K562 (cell line): ENCODE measurements at regions not wholly inside any gene's neighbourhood (a gene's known extent, or its start where the extent isn't known, plus 50 kb on each side); places are given as distances from the start of the nearest gene placed in this dataset.

Source experiments
- ATAC-seq: fragments of 200-7000 bp; cut with Tn5 transposase; 3 replicates; pipeline ENCODE4 v1.9.1; 2020; ENCODE audit warnings: moderate library complexity
- BruUV-seq: library from RNA; stranded (reverse); fragments of 400-500 nt; replicated peaks from 2 replicates; lab custom pipeline; 2021; lab: Mats Ljungman, UMichigan
- CTCF ChIA-PET: fragments of 300-600 bp; formaldehyde crosslinking; extraction: SDS; loops from one replicate; lab custom pipeline; 2021; ENCODE audit warnings: low intra/inter-chr PET ratio; lab: Yijun Ruan, JAX
- POLR2A ChIA-PET: fragments of 300-600, 350-650 bp; sonication (Branson Sonifier 250); formaldehyde crosslinking; extraction: SDS; loops from one replicate; lab custom pipeline; 2021; ENCODE audit warnings: antibody characterized with exemption, inconsistent platforms; lab: Yijun Ruan, JAX
- DNase-seq, 4 experiments: peaks; one replicate each; pipeline versions ENCODE4 v3.0.0 to v3.0.0-alpha.2; 2011 to 2018; ENCODE audit warnings: low spot score in 3 of 4, mixed read lengths in 3 of 4; ENCODE audit errors: extremely low read depth in 1 of 4
- FAIRE-seq: peaks from 2 replicates; lab custom pipeline; 2011; peaks lifted over from hg19 to GRCh38; lab: Jason Lieb, UNC
- H2AFZ ChIP-seq: 2 replicates; pipeline ENCODE4 v1.6.0; 2011; ENCODE audit warnings: low read depth, low read length, control low read depth, inconsistent platforms
- H3K27ac ChIP-seq: fragments of 200-600 bp; 3 replicates; pipeline ENCODE4 v1.8.0; 2011; ENCODE audit warnings: low read depth, mild to moderate bottlenecking, control low read depth, inconsistent platforms, low read length, moderate library complexity, mixed read lengths; ENCODE audit errors: extremely low read depth
- H3K27me3 ChIP-seq, 2 experiments: fragments of 300-600 bp in 1 of 2; 2 replicates in 1 of 2; 3 replicates in 1 of 2; pipeline versions ENCODE4 v1.6.0 to v1.8.0; 2011; ENCODE audit warnings: inconsistent platforms in 2 of 2, low read length in 2 of 2, mild to moderate bottlenecking in 1 of 2, mixed read lengths in 1 of 2, moderate library complexity in 1 of 2; ENCODE audit not compliant: control insufficient read depth in 2 of 2, insufficient read depth in 2 of 2
- H3K36me3 ChIP-seq: fragments of 300-600 bp; 3 replicates; pipeline ENCODE4 v1.8.0; 2011; ENCODE audit warnings: mild to moderate bottlenecking, low read length, inconsistent platforms; ENCODE audit not compliant: control insufficient read depth, insufficient read depth
- H3K4me1 ChIP-seq, 2 experiments: fragments of 200-600 bp in 1 of 2; replicated peaks in 1 of 2; 2 replicates in 1 of 2; 3 replicates in 1 of 2; pipeline versions ENCODE4 v1.5.1 to v1.8.0; 2011; ENCODE audit warnings: inconsistent platforms in 2 of 2, low read length in 2 of 2, mild to moderate bottlenecking in 1 of 2, mixed read lengths in 1 of 2, moderate library complexity in 1 of 2; ENCODE audit not compliant: control insufficient read depth in 2 of 2, insufficient read depth in 2 of 2
- H3K4me2 ChIP-seq: 2 replicates; pipeline ENCODE4 v1.6.1; 2011; ENCODE audit warnings: low read length, control low read depth, inconsistent platforms, mixed read lengths; ENCODE audit not compliant: insufficient read depth
- H3K4me3 ChIP-seq: fragments of 200-600 bp; sonication (generic), shearing (Covaris generic); 2 replicates; pipeline ENCODE4 v1.5.1; 2016; ENCODE audit warnings: control low read depth, inconsistent platforms
- H3K79me2 ChIP-seq: fragments of 200-600 bp; 3 replicates; pipeline ENCODE4 v1.8.0; 2011; ENCODE audit warnings: low read length, inconsistent platforms; ENCODE audit not compliant: control insufficient read depth, insufficient read depth
- H3K9ac ChIP-seq, 2 experiments: 2 replicates each; pipeline versions ENCODE4 v1.6.0 to v1.6.1; 2011; ENCODE audit warnings: low read depth in 2 of 2, low read length in 2 of 2, control low read depth in 1 of 2, inconsistent platforms in 1 of 2, mild to moderate bottlenecking in 1 of 2, mixed read lengths in 1 of 2; ENCODE audit not compliant: insufficient read depth in 1 of 2
- H3K9me1 ChIP-seq: one replicate; pipeline ENCODE4 v1.6.0; 2011; ENCODE audit warnings: inconsistent platforms, mild to moderate bottlenecking, low read length, moderate library complexity; ENCODE audit not compliant: control insufficient read depth, insufficient read depth
- H3K9me3 ChIP-seq: replicated peaks from 2 replicates; pipeline ENCODE4 v1.5.1; 2011; ENCODE audit warnings: low read depth, low read length, inconsistent platforms; ENCODE audit not compliant: control insufficient read depth, insufficient read depth
- H4K20me1 ChIP-seq: replicated peaks from 2 replicates; pipeline ENCODE4 v1.6.1; 2011; ENCODE audit warnings: low read length, inconsistent platforms, mixed read lengths; ENCODE audit not compliant: control insufficient read depth, insufficient read depth
- FOXJ3 ChIP-seq: sonication (generic); formaldehyde crosslinking; IDR thresholded peaks from 2 replicates; pipeline ENCODE4 v1.4.0; 2020; ENCODE audit warnings: mild to moderate bottlenecking, missing genetic modification reagents
- HES1 ChIP-seq: fragments of 450-650 bp; IDR thresholded peaks from 2 replicates; pipeline ENCODE4 v1.6.1; 2016; ENCODE audit warnings: low read depth, mild to moderate bottlenecking, moderate library complexity
- MCM3 ChIP-seq: fragments of 450-650 bp; IDR thresholded peaks from 2 replicates; pipeline ENCODE4 v1.6.1; 2016
- MED1 ChIP-seq: sonication (generic); formaldehyde crosslinking; IDR thresholded peaks from 2 replicates; pipeline ENCODE4 v1.8.1; 2023; ENCODE audit warnings: missing genetic modification reagents, borderline replicate concordance
- MXD1 ChIP-seq: fragments of 250-450 bp; sonication (Bioruptor Pico); IDR thresholded peaks from 2 replicates; pipeline ENCODE4 v1.8.0; 2021; ENCODE audit warnings: borderline replicate concordance, mild to moderate bottlenecking, moderate library complexity; ENCODE audit not compliant: poor library complexity, severe bottlenecking
- PHF21A ChIP-seq: fragments of 450-650 bp; IDR thresholded peaks from 2 replicates; pipeline ENCODE4 v1.6.1; 2017; ENCODE audit warnings: low read depth, borderline replicate concordance
- XRCC4 ChIP-seq: IDR thresholded peaks from one replicate; pipeline ENCODE4 v1.6.1; 2011; ENCODE audit not compliant: insufficient read depth, insufficient read length; ENCODE audit errors: extremely low read depth
- ZBED1 ChIP-seq: IDR thresholded peaks from 2 replicates; pipeline ENCODE4 v1.6.1; 2014
- ZNF133 ChIP-seq: fragments of 250-450 bp; sonication (Bioruptor Pico); IDR thresholded peaks from 2 replicates; pipeline ENCODE4 v1.4.0; 2020; ENCODE audit warnings: mild to moderate bottlenecking
- ZNF134 ChIP-seq: fragments of 250-450 bp; sonication (Bioruptor Pico); conservative IDR thresholded peaks from 2 replicates; pipeline ENCODE4 v1.4.0; 2020
- ZNF583 ChIP-seq: fragments of 250-450 bp; sonication (Bioruptor Pico); IDR thresholded peaks from 2 replicates; pipeline ENCODE4 v1.4.0; 2020
- WGBS: fragments of 100-300 bp; shearing (Covaris generic); methylation state at CpG from one replicate; pipeline ENCODE4 v1.1.6; 2016; ENCODE audit warnings: low coverage, mixed read lengths; ENCODE audit not compliant: insufficient coverage; ENCODE audit errors: missing lambda C conversion rate; 5-methylcytosine and 5-hydroxymethylcytosine counted together
- in situ Hi-C: fragments of 300-500 bp; cut with MboI; formaldehyde crosslinking; loops from 4 replicates; pipeline ENCODE4 v1.15.0; 2018; ENCODE audit warnings: inconsistent platforms, mixed read lengths
- intact Hi-C: fragments of 100-400 bp; cut with micrococcal nuclease; formaldehyde crosslinking; loops from 2 replicates; pipeline ENCODE4 v1.14.2; 2022
- TF ChIP-seq, protein P1 (sequence below): fragments of 200-600 bp; sonication (generic); IDR thresholded peaks from one replicate; pipeline ENCODE4 v1.6.1; 2012; ENCODE audit warnings: mild to moderate bottlenecking, low read depth, low read length, inconsistent platforms

- in situ Hi-C loops (no loop called here), intact Hi-C loops (no loop called here)
- no peaks in the 10 kb centered on the region for H3K27me3 ChIP-seq
- H3K9me3 ChIP-seq, result no peaks in the 10 kb centered on the region
- BruUV-seq, result no TSS peak
- FAIRE-seq (no peak), ATAC-seq (no peak), DNase-seq (no peak)
- H3K4me1 ChIP-seq, result no peaks in the 10 kb centered on the region
- H3K9ac ChIP-seq, result no peak overlapping the region
- no peaks in the 10 kb centered on the region for H3K79me2 ChIP-seq
- ChIA-PET POLR2A (no interaction called here), CTCF (no interaction called here)
- no peaks in the 10 kb centered on the region for H3K36me3 ChIP-seq
- H2AFZ ChIP-seq, result no peak overlapping the region
- H3K4me2 ChIP-seq, result no peak overlapping the region
- WGBS, result 0% methylated on average over 1 of the region's 1 CpG
- no peak overlapping the region for H3K27ac ChIP-seq
- H3K4me3 ChIP-seq, result no peak overlapping the region
- H3K9me1 ChIP-seq, result no peaks in the 10 kb centered on the region
- no peaks in the 10 kb centered on the region for H4K20me1 ChIP-seq
- no peak for TF ChIP-seq PHF21A
- no peak for TF ChIP-seq HES1
- TF ChIP-seq MED1 (CRISPR knock-in tag), result no peak
- TF ChIP-seq FOXJ3, result no peak
- TF ChIP-seq MXD1 (CRISPR knock-in tag), result no peak
- no peak for TF ChIP-seq XRCC4
- TF ChIP-seq, protein P1, sequence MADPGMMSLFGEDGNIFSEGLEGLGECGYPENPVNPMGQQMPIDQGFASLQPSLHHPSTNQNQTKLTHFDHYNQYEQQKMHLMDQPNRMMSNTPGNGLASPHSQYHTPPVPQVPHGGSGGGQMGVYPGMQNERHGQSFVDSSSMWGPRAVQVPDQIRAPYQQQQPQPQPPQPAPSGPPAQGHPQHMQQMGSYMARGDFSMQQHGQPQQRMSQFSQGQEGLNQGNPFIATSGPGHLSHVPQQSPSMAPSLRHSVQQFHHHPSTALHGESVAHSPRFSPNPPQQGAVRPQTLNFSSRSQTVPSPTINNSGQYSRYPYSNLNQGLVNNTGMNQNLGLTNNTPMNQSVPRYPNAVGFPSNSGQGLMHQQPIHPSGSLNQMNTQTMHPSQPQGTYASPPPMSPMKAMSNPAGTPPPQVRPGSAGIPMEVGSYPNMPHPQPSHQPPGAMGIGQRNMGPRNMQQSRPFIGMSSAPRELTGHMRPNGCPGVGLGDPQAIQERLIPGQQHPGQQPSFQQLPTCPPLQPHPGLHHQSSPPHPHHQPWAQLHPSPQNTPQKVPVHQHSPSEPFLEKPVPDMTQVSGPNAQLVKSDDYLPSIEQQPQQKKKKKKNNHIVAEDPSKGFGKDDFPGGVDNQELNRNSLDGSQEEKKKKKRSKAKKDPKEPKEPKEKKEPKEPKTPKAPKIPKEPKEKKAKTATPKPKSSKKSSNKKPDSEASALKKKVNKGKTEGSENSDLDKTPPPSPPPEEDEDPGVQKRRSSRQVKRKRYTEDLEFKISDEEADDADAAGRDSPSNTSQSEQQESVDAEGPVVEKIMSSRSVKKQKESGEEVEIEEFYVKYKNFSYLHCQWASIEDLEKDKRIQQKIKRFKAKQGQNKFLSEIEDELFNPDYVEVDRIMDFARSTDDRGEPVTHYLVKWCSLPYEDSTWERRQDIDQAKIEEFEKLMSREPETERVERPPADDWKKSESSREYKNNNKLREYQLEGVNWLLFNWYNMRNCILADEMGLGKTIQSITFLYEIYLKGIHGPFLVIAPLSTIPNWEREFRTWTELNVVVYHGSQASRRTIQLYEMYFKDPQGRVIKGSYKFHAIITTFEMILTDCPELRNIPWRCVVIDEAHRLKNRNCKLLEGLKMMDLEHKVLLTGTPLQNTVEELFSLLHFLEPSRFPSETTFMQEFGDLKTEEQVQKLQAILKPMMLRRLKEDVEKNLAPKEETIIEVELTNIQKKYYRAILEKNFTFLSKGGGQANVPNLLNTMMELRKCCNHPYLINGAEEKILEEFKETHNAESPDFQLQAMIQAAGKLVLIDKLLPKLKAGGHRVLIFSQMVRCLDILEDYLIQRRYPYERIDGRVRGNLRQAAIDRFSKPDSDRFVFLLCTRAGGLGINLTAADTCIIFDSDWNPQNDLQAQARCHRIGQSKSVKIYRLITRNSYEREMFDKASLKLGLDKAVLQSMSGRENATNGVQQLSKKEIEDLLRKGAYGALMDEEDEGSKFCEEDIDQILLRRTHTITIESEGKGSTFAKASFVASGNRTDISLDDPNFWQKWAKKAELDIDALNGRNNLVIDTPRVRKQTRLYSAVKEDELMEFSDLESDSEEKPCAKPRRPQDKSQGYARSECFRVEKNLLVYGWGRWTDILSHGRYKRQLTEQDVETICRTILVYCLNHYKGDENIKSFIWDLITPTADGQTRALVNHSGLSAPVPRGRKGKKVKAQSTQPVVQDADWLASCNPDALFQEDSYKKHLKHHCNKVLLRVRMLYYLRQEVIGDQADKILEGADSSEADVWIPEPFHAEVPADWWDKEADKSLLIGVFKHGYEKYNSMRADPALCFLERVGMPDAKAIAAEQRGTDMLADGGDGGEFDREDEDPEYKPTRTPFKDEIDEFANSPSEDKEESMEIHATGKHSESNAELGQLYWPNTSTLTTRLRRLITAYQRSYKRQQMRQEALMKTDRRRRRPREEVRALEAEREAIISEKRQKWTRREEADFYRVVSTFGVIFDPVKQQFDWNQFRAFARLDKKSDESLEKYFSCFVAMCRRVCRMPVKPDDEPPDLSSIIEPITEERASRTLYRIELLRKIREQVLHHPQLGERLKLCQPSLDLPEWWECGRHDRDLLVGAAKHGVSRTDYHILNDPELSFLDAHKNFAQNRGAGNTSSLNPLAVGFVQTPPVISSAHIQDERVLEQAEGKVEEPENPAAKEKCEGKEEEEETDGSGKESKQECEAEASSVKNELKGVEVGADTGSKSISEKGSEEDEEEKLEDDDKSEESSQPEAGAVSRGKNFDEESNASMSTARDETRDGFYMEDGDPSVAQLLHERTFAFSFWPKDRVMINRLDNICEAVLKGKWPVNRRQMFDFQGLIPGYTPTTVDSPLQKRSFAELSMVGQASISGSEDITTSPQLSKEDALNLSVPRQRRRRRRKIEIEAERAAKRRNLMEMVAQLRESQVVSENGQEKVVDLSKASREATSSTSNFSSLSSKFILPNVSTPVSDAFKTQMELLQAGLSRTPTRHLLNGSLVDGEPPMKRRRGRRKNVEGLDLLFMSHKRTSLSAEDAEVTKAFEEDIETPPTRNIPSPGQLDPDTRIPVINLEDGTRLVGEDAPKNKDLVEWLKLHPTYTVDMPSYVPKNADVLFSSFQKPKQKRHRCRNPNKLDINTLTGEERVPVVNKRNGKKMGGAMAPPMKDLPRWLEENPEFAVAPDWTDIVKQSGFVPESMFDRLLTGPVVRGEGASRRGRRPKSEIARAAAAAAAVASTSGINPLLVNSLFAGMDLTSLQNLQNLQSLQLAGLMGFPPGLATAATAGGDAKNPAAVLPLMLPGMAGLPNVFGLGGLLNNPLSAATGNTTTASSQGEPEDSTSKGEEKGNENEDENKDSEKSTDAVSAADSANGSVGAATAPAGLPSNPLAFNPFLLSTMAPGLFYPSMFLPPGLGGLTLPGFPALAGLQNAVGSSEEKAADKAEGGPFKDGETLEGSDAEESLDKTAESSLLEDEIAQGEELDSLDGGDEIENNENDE, result no peak
- no peak for TF ChIP-seq ZBED1
- no peak for TF ChIP-seq ZNF583 (CRISPR knock-in tag)
- no peak for TF ChIP-seq ZNF134
- TF ChIP-seq ZNF133 (CRISPR knock-in tag), result no peak
- TF ChIP-seq MCM3, result no peak
Measured at GRCh38 chr16:66084306-66084705, 282.2 kb upstream of the CDH5 start.
